Keratinocyte (primary cell): ENCODE measurements at regions not wholly inside any gene's neighbourhood (a gene's known extent, or its start where the extent isn't known, plus 50 kb on each side); places are given as distances from the start of the nearest gene placed in this dataset.

Source experiments
- DNase-seq: peaks from one replicate; pipeline ENCODE4 v3.0.0-alpha.2; 2011; ENCODE audit warnings: low read depth, missing footprints, low spot score
- FAIRE-seq: peaks from 2 replicates; lab custom pipeline; 2011; peaks lifted over from hg19 to GRCh38; lab: Jason Lieb, UNC
- H2AFZ ChIP-seq: 2 replicates; pipeline ENCODE4 v1.6.0; 2012; ENCODE audit warnings: low read length, control low read depth, inconsistent platforms; ENCODE audit not compliant: control insufficient read depth
- H3K27ac ChIP-seq: 2 replicates; pipeline ENCODE4 v1.5.1; 2011; ENCODE audit warnings: low read length; ENCODE audit not compliant: control insufficient read depth, insufficient read depth
- H3K27me3 ChIP-seq: 3 replicates; pipeline ENCODE4 v1.6.0; 2011; ENCODE audit warnings: low read length; ENCODE audit not compliant: control insufficient read depth, insufficient read depth; ENCODE audit errors: extremely low read depth
- H3K36me3 ChIP-seq, 2 experiments: 2 replicates in 1 of 2; 3 replicates in 1 of 2; pipeline ENCODE4 v1.5.1; 2011; ENCODE audit warnings: low read length in 2 of 2, mild to moderate bottlenecking in 1 of 2; ENCODE audit not compliant: control insufficient read depth in 2 of 2, insufficient read depth in 2 of 2; ENCODE audit errors: extremely low read depth in 1 of 2
- H3K4me1 ChIP-seq: 3 replicates; pipeline ENCODE4 v1.5.1; 2011; ENCODE audit warnings: low read length; ENCODE audit not compliant: control insufficient read depth, insufficient read depth; ENCODE audit errors: extremely low read depth
- H3K4me2 ChIP-seq: 3 replicates; pipeline ENCODE4 v1.6.0; 2011; ENCODE audit warnings: low read depth, low read length; ENCODE audit not compliant: control insufficient read depth, insufficient read depth; ENCODE audit errors: extremely low read depth
- H3K4me3 ChIP-seq, 3 experiments: fragments of 200-600 bp in 1 of 3; sonication (generic) in 1 of 3; 2 replicates in 2 of 3; 3 replicates in 1 of 3; pipeline ENCODE4 v1.5.1; 2011 to 2016; ENCODE audit warnings: low read length in 3 of 3, mild to moderate bottlenecking in 3 of 3, control low read depth in 2 of 3, inconsistent platforms in 1 of 3, low read depth in 1 of 3, mixed read lengths in 1 of 3, mixed run types in 1 of 3, moderate library complexity in 1 of 3; ENCODE audit not compliant: control insufficient read depth in 2 of 3, insufficient read depth in 2 of 3; ENCODE audit errors: extremely low read depth in 1 of 3
- H3K79me2 ChIP-seq: 2 replicates; pipeline ENCODE4 v1.6.0; 2012; ENCODE audit warnings: low read length; ENCODE audit not compliant: control insufficient read depth, insufficient read depth
- H3K9ac ChIP-seq: 3 replicates; pipeline ENCODE4 v1.6.0; 2011; ENCODE audit warnings: low read length; ENCODE audit not compliant: control insufficient read depth, insufficient read depth; ENCODE audit errors: extremely low read depth
- H3K9me1 ChIP-seq: 3 replicates; pipeline ENCODE4 v1.6.0; 2011; ENCODE audit warnings: low read length; ENCODE audit not compliant: control insufficient read depth, insufficient read depth; ENCODE audit errors: extremely low read depth
- H3K9me3 ChIP-seq: 2 replicates; pipeline ENCODE4 v1.5.1; 2012; ENCODE audit warnings: low read depth, low read length; ENCODE audit not compliant: control insufficient read depth
- H4K20me1 ChIP-seq: 3 replicates; pipeline ENCODE4 v1.6.0; 2011; ENCODE audit warnings: low read length; ENCODE audit not compliant: control insufficient read depth, insufficient read depth; ENCODE audit errors: extremely low read depth
- CTCF ChIP-seq, 3 experiments: IDR thresholded peaks in 1 of 3; conservative IDR thresholded peaks in 1 of 3; optimal IDR thresholded peaks in 1 of 3; 2 replicates in 2 of 3; 3 replicates in 1 of 3; pipeline versions ENCODE3 to v1.5.1; 2011; ENCODE audit warnings: low read length in 3 of 3, mild to moderate bottlenecking in 3 of 3, moderate library complexity in 2 of 3, control low read depth in 1 of 3, inconsistent platforms in 1 of 3; ENCODE audit not compliant: insufficient read depth in 2 of 3; ENCODE audit errors: extremely low read depth in 1 of 3
- EZH2 ChIP-seq: IDR thresholded peaks from one replicate; pipeline ENCODE4 v1.6.1; 2012; ENCODE audit warnings: inconsistent platforms, mild to moderate bottlenecking, low read length, moderate library complexity
- dilution Hi-C: fragments of 300-500 bp; cut with MboI; formaldehyde crosslinking; loops from one replicate; pipeline ENCODE4 v1.7.0; 2020; ENCODE audit warnings: low sequenced_read_pairs; ENCODE audit not compliant: extremely low pct_ligation_motif_present

GRCh38 chr9:79240774-79241173 lies 331.0 kb upstream of the TLE4 start:
- no peaks in the 10 kb centered on the region for H3K9me3 ChIP-seq
- no peaks in the 10 kb centered on the region for H3K9me1 ChIP-seq
- no peaks in the 10 kb centered on the region for H3K36me3 ChIP-seq
- no peak for TF ChIP-seq EZH2
- no peak for TF ChIP-seq CTCF (optimal IDR thresholded peaks at IDR 0.05 in 1 of 3, IDR thresholded peaks at IDR 0.05 in 1 of 3, conservative IDR thresholded peaks at IDR 0.05 in 1 of 3; ENCODE audit: extremely low read depth in 1 of 3, insufficient read depth in 2 of 3, low read length in 3 of 3)
- no peaks in the 10 kb centered on the region for H3K27me3 ChIP-seq
- FAIRE-seq = no peak
- no peak overlapping the region for H3K4me3 ChIP-seq
- dilution Hi-C loops = no loop called here
- no peak for DNase-seq
- no peaks in the 10 kb centered on the region for H3K79me2 ChIP-seq
- no peak overlapping the region for H3K4me2 ChIP-seq
- H3K9ac ChIP-seq = no peak overlapping the region
- H3K27ac ChIP-seq = no peak overlapping the region
- H4K20me1 ChIP-seq = no peaks in the 10 kb centered on the region
- no peak overlapping the region for H2AFZ ChIP-seq
- H3K4me1 ChIP-seq = no peaks in the 10 kb centered on the region

- H3K79me2 ChIP-seq = no peaks in the 10 kb centered on the region
- no peaks in the 10 kb centered on the region for H3K36me3 ChIP-seq
- H3K9me3 ChIP-seq = no peaks in the 10 kb centered on the region
- H3K4me2 ChIP-seq = no peak overlapping the region
- H3K27me3 ChIP-seq = no peaks in the 10 kb centered on the region
- no peaks in the 10 kb centered on the region for H4K20me1 ChIP-seq
- FAIRE-seq (no peak), DNase-seq (no peak)
- no peaks in the 10 kb centered on the region for H3K9me1 ChIP-seq
- H3K4me1 ChIP-seq = no peaks in the 10 kb centered on the region
- TF ChIP-seq CTCF (optimal IDR thresholded peaks at IDR 0.05 in 1 of 3, IDR thresholded peaks at IDR 0.05 in 1 of 3, conservative IDR thresholded peaks at IDR 0.05 in 1 of 3; ENCODE audit: extremely low read depth in 1 of 3, insufficient read depth in 2 of 3, low read length in 3 of 3) (no peak), EZH2 (no peak)
- no peak overlapping the region for H3K9ac ChIP-seq
- H3K27ac ChIP-seq = no peak overlapping the region
- dilution Hi-C loops = no loop called here
- H3K4me3 ChIP-seq = no peak overlapping the region
- H2AFZ ChIP-seq = no peak overlapping the region
Observed at GRCh38 chr9:79242489-79242888, 329.3 kb upstream of the TLE4 start.
